Naive thymus-derived CD4-positive, alpha-beta T cell (primary cell): ENCODE measurements at regions not wholly inside any gene's neighbourhood (a gene's known extent, or its start where the extent isn't known, plus 50 kb on each side); places are given as distances from the start of the nearest gene placed in this dataset.
A peak's percentile ranks its signal among the peaks of the same experiment; 100 is the strongest.

ENCODE experiments used
- ATAC-seq: fragments of 150-1000 bp; cut with Tn5 transposase; 2 replicates; pipeline ENCODE4 v1.10.0; 2021; ENCODE audit warnings: mild to moderate bottlenecking, moderate library complexity
- CTCF ChIA-PET: fragments of 350-600 bp; sonication (Branson Sonifier 250); formaldehyde crosslinking; loops from one replicate; lab custom pipeline; 2021; ENCODE audit warnings: antibody characterized with exemption; lab: Charles Lee
- POLR2A ChIA-PET: fragments of 350-600 bp; sonication (Branson Sonifier 250); formaldehyde crosslinking; loops from one replicate; lab custom pipeline; 2021; ENCODE audit warnings: antibody characterized with exemption, inconsistent platforms; lab: Charles Lee
- DNase-seq, 9 donors: peaks; one replicate each; pipeline versions ENCODE4 v3.0.0 to v3.0.0-alpha.2; 2020 to 2022; ENCODE audit warnings: mixed read lengths in 1 of 9
- H3K27ac ChIP-seq: one replicate; pipeline ENCODE4 v1.7.0; 2013; ENCODE audit warnings: mild to moderate bottlenecking, low read depth, low read length, moderate library complexity
- H3K27me3 ChIP-seq, 2 donors: one replicate each; pipeline ENCODE4 v1.7.0; 2013; ENCODE audit warnings: low read length in 2 of 2, mild to moderate bottlenecking in 2 of 2, moderate library complexity in 2 of 2; ENCODE audit not compliant: control insufficient read depth in 2 of 2, insufficient read depth in 2 of 2
- H3K36me3 ChIP-seq, 3 experiments: 1 replicate in 2 of 3; 2 replicates in 1 of 3; pipeline ENCODE4 v1.7.0; 2013; ENCODE audit warnings: low read length in 3 of 3, mild to moderate bottlenecking in 3 of 3, moderate library complexity in 1 of 3; ENCODE audit not compliant: insufficient read depth in 3 of 3, control insufficient read depth in 2 of 3
- H3K4me1 ChIP-seq, 2 donors: one replicate each; pipeline ENCODE4 v1.7.0; 2013; ENCODE audit warnings: low read length in 2 of 2, mild to moderate bottlenecking in 2 of 2, moderate library complexity in 1 of 2; ENCODE audit not compliant: control insufficient read depth in 2 of 2, insufficient read depth in 2 of 2
- H3K4me3 ChIP-seq: 2 replicates; pipeline ENCODE4 v1.7.0; 2013; ENCODE audit warnings: mild to moderate bottlenecking, low read length
- H3K9me3 ChIP-seq, 3 experiments: 1 replicate in 2 of 3; 2 replicates in 1 of 3; pipeline ENCODE4 v1.7.0; 2013; ENCODE audit warnings: low read length in 3 of 3; ENCODE audit not compliant: control insufficient read depth in 2 of 3
- H3K27ac Mint-ChIP-seq, 9 donors: one replicate each; pipeline ENCODE4 v1.8.0; 2020 to 2022; ENCODE audit warnings: mixed read lengths in 9 of 9, mild to moderate bottlenecking in 8 of 9, moderate library complexity in 5 of 9, inconsistent platforms in 2 of 9
- H3K27me3 Mint-ChIP-seq, 5 donors: one replicate each; pipeline ENCODE4 v1.8.0; 2021 to 2022; ENCODE audit warnings: mixed read lengths in 5 of 5, mild to moderate bottlenecking in 1 of 5
- H3K36me3 Mint-ChIP-seq, 5 donors: one replicate each; pipeline ENCODE4 v1.8.0; 2020 to 2022; ENCODE audit warnings: mixed read lengths in 5 of 5, mild to moderate bottlenecking in 3 of 5, inconsistent platforms in 1 of 5
- H3K4me1 Mint-ChIP-seq, 7 donors: one replicate each; pipeline ENCODE4 v1.8.0; 2020 to 2022; ENCODE audit warnings: mixed read lengths in 7 of 7, mild to moderate bottlenecking in 3 of 7, inconsistent platforms in 1 of 7
- H3K4me3 Mint-ChIP-seq, 10 donors: one replicate each; pipeline ENCODE4 v1.8.0; 2020 to 2022; ENCODE audit warnings: mild to moderate bottlenecking in 10 of 10, mixed read lengths in 10 of 10, moderate library complexity in 6 of 10, inconsistent platforms in 2 of 10
- H3K9me3 Mint-ChIP-seq, 11 donors: one replicate each; pipeline ENCODE4 v1.8.0; 2020 to 2022; ENCODE audit warnings: mixed read lengths in 11 of 11, mild to moderate bottlenecking in 4 of 11, inconsistent platforms in 1 of 11, moderate library complexity in 1 of 11
- intact Hi-C, 2 donors: fragments of 100-400 bp; cut with micrococcal nuclease; formaldehyde crosslinking; loops; one replicate each; pipeline ENCODE4 v1.15.1; 2023

DNA sequence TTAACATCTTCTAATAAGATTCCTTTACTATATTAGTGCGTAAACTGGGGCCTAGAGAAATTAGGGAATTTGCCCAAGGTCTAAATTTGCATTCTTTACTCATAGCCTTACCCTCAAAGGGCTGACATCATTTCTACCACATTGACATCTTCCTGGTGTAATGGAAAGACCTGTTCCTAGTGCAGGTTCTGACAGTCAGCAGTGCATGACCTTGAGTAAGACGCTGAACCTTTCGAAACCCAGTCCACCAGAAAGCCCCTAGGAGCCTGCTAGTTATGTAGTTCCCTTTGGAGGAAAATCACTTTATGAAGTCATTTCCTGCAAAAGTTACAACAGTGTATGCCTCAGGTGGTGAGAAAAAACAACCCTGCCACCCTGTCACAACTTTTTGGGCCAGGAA is 388.3 kb downstream of the TNS1 start:
- Mint-ChIP-seq H3K9me3 (no peaks in the 10 kb centered on the region), H3K36me3 (no peaks in the 10 kb centered on the region), H3K27ac (peak overlapping the region in 1 of 9 donors; percentile 67), H3K4me3 (no peak overlapping the region), H3K4me1 (peaks cover 9 to 48% (median 36%) of the 10 kb centered on the region in 7 donors), H3K27me3 (no peaks in the 10 kb centered on the region)
- CTCF ChIA-PET = no interaction called here
- Histone ChIP-seq H3K36me3 (no peaks in the 10 kb centered on the region), H3K9me3 (no peaks in the 10 kb centered on the region), H3K27ac (no peak overlapping the region), H3K4me1 (peaks cover 8 to 29% of the 10 kb centered on the region in 2 donors), H3K4me3 (no peak overlapping the region), H3K27me3 (no peaks in the 10 kb centered on the region)
- ATAC-seq = no peak
- POLR2A ChIA-PET = no interaction called here
- no peak for DNase-seq
- intact Hi-C loops = loop anchor here in 1 of 2 donors (5.0 kb wide), 2 partner anchors 922 to 1928 kb away; partner anchors contain the start of genes CHPF and TMEM198

DNA sequence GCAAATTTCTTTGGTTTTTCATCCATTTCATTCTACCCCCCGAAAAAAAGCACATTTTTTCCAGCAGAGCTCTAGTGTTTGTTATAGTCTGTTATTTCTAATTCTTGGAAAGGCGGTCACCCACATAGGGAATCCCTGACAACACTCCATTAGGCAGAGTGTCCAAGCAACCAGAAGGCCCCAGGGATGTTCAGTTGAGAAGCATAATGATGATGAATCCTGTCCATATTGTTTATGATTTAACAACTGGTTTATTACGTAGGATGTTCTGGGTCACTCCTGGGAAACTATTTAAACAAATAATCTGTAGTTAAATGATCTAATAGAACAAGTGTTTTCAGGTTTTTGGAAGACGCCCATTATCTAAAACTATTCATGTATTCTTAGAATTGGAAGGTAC is 388.7 kb downstream of the TNS1 start:
- ATAC-seq = no peak
- intact Hi-C loops = loop anchor here in 1 of 2 donors (5.0 kb wide), 2 partner anchors 922 to 1928 kb away; partner anchors contain the start of genes CHPF and TMEM198
- Histone ChIP-seq H3K27me3 (no peaks in the 10 kb centered on the region), H3K4me1 (peaks cover 8 to 29% of the 10 kb centered on the region in 2 donors), H3K4me3 (no peak overlapping the region), H3K9me3 (no peaks in the 10 kb centered on the region), H3K27ac (no peak overlapping the region), H3K36me3 (no peaks in the 10 kb centered on the region)
- H3K4me1 Mint-ChIP-seq = peaks cover 11 to 52% (median 40%) of the 10 kb centered on the region in 7 donors
- H3K27ac Mint-ChIP-seq = no peak overlapping the region
- POLR2A ChIA-PET = no interaction called here
- DNase-seq = no peak
- peaks cover 0 to under 1% (median 0%) of the 10 kb centered on the region in 5 donors for H3K36me3 Mint-ChIP-seq
- no peaks in the 10 kb centered on the region for H3K9me3 Mint-ChIP-seq
- H3K4me3 Mint-ChIP-seq = no peak overlapping the region
- CTCF ChIA-PET = no interaction called here
- H3K27me3 Mint-ChIP-seq = no peaks in the 10 kb centered on the region

DNA sequence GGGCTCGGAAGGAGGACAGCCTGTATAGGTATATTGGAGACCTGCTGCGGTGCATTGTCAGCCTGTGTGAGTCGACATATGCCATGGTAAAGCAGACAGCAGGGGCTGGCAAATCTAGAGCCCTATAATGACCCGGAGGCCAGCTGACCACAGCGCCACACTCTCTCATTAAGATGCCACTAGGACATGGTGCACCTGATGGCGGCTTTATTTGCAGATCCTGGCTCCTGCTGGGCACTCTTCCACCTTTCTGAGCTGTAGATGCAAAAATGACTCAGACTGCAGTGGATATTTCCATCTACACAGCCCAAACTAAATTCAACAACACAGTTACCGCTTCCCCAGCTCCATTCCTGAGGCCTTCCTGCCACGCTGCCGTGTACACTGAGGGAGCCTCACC is 389.9 kb downstream of the TNS1 start:
- Histone ChIP-seq H3K27me3 (no peaks in the 10 kb centered on the region), H3K4me3 (no peak overlapping the region), H3K36me3 (no peaks in the 10 kb centered on the region), H3K27ac (no peak overlapping the region), H3K9me3 (no peaks in the 10 kb centered on the region), H3K4me1 (peaks cover 8 to 29% of the 10 kb centered on the region in 2 donors)
- intact Hi-C loops = loop anchor here in 1 of 2 donors (5.0 kb wide), 2 partner anchors 921 to 1929 kb away; partner anchors contain the start of genes CHPF and TMEM198
- Mint-ChIP-seq H3K4me3 (no peak overlapping the region), H3K27ac (peak overlapping the region in 5 of 9 donors; percentile 78 to 94 (median 93)), H3K9me3 (no peaks in the 10 kb centered on the region), H3K36me3 (peaks cover 0 to 2% (median 0%) of the 10 kb centered on the region in 5 donors), H3K4me1 (peaks cover 13 to 63% (median 51%) of the 10 kb centered on the region in 7 donors), H3K27me3 (no peaks in the 10 kb centered on the region)
- ATAC-seq = no peak
- POLR2A ChIA-PET = interaction anchor here (0.7 kb wide), 1 partner anchor 150 kb away, joined by 3 read pairs; no protein-coding TSS in a partner anchor
- CTCF ChIA-PET = no interaction called here
- no peak for DNase-seq

DNA sequence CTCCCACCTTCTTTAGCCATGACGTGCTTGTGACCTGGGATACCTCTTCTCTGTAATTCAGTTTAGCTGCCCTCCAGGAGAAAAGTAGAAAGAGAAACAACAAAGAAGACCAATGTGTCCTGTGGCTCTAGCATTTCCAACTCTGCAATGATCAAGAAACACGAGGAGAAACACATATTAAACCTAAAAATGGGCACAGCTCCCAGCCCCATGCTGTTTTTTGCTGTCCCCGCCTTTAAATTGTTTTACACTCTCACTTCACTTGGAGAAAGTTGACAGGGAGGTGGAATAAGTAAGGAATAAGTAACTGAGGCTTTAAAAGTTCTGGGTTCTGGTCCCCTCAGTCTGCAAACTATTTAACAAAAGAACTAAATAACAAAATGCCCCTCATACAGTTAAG is 390.6 kb downstream of the TNS1 start:
- H3K4me3 Mint-ChIP-seq = peak overlapping the region in 4 of 10 donors; percentile 24 to 66 (median 35)
- intact Hi-C loops = loop anchor here in 1 of 2 donors (5.0 kb wide), 2 partner anchors 920 to 1930 kb away; partner anchors contain the start of genes CHPF and TMEM198

DNA sequence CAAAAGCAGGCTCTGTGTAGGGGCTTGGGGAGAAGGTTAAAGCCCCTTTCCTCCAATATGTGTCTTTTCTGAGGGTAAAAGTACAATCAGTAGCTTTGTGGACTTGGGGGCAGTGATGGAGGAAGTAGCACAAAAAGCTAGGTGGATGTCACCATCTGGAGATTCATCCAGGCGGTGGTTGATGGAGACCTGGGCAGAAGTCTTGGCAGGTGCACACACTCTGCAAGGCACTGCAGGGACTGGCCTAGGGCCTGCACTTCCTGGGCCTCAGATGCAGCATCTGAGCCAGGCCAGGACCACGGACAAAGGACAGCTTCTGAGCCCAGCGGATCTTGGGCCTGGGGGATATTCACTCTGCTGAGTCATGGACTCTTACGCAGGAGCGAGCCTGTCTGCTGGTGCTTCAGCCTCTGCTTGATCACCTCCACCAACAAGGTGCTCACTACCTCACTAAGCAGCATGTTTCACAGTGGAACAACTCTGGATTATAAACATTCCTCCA is 391.1 kb downstream of the TNS1 start:
- H3K4me3 Mint-ChIP-seq = peak overlapping the region in 4 of 10 donors; percentile 21 to 66 (median 30)
- peaks cover 13 to 67% (median 55%) of the 10 kb centered on the region in 7 donors for H3K4me1 Mint-ChIP-seq
- CTCF ChIA-PET = interaction anchor here (0.6 kb wide), 1 partner anchor 322 kb away, joined by 3 read pairs; no protein-coding TSS in a partner anchor
- no peaks in the 10 kb centered on the region for H3K27me3 ChIP-seq
- H3K9me3 ChIP-seq = no peaks in the 10 kb centered on the region
- peaks cover 0 to 2% (median 0%) of the 10 kb centered on the region in 5 donors for H3K36me3 Mint-ChIP-seq
- ATAC-seq = no peak
- no peaks in the 10 kb centered on the region for H3K9me3 Mint-ChIP-seq
- no peak overlapping the region for H3K4me3 ChIP-seq
- peak overlapping the region in 8 of 9 donors; percentile 88 to 98 (median 92) for H3K27ac Mint-ChIP-seq
- H3K27ac ChIP-seq = peak overlapping the region; percentile 68
- no peaks in the 10 kb centered on the region for H3K36me3 ChIP-seq
- POLR2A ChIA-PET = interaction anchor here (1.3 kb wide), 1 partner anchor 10 kb away, joined by 4 read pairs; no protein-coding TSS in a partner anchor
- H3K27me3 Mint-ChIP-seq = no peaks in the 10 kb centered on the region
- peaks cover 8 to 32% of the 10 kb centered on the region in 2 donors for H3K4me1 ChIP-seq
- DNase-seq = no peak
- intact Hi-C loops = loop anchor here in 1 of 2 donors (5.0 kb wide), 2 partner anchors 919 to 1931 kb away; partner anchors contain the start of genes CHPF and TMEM198

More for the DNA sequence above, 390.6 kb downstream of the TNS1 start:
- H3K9me3 ChIP-seq = no peaks in the 10 kb centered on the region
- Mint-ChIP-seq H3K36me3 (peaks cover 0 to 2% (median 0%) of the 10 kb centered on the region in 5 donors), H3K4me1 (peaks cover 13 to 63% (median 51%) of the 10 kb centered on the region in 7 donors), H3K27ac (peak overlapping the region; percentile 39 to 98 (median 92)), H3K9me3 (no peaks in the 10 kb centered on the region), H3K27me3 (no peaks in the 10 kb centered on the region)
- ChIA-PET POLR2A (no interaction called here), CTCF (no interaction called here)
- H3K4me3 ChIP-seq = no peak overlapping the region
- DNase-seq (no peak), ATAC-seq (no peak)
- H3K4me1 ChIP-seq = peaks cover 8 to 29% of the 10 kb centered on the region in 2 donors
- H3K36me3 ChIP-seq = no peaks in the 10 kb centered on the region
- peak overlapping the region; percentile 68 for H3K27ac ChIP-seq
- H3K27me3 ChIP-seq = no peaks in the 10 kb centered on the region

DNA sequence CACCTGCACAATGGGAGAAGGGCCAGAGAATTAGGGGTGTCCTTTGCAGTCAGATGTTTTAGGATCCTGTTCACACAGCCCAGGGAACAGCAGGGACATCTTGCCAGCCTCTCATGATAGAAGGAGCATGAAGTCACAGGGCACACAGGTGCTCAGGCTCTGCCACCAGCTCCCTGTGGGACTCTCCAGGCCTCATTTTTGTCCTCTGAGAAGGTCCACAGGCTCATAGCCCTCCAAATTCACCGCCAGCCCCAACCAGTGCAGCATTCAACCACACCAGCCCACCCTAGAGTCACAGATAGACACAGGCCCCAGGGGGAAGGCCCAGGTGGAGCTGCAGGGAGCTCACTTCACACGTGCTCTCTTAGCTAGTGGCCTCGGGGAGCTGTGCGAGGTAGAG is 391.7 kb downstream of the TNS1 start:
- no peaks in the 10 kb centered on the region for H3K9me3 Mint-ChIP-seq
- H3K9me3 ChIP-seq = no peaks in the 10 kb centered on the region
- H3K4me1 Mint-ChIP-seq = peaks cover 13 to 74% (median 61%) of the 10 kb centered on the region in 7 donors
- H3K4me3 Mint-ChIP-seq = peak overlapping the region; percentile 33 to 78 (median 66)
- H3K4me3 ChIP-seq = peak overlapping the region; percentile 33
- H3K4me1 ChIP-seq = peaks cover 8 to 35% of the 10 kb centered on the region in 2 donors
- H3K36me3 Mint-ChIP-seq = peaks cover 0 to 2% (median 0%) of the 10 kb centered on the region in 5 donors
- DNase-seq (no peak), ATAC-seq (no peak)
- H3K27ac ChIP-seq = peak overlapping the region; percentile 68
- CTCF ChIA-PET = interaction anchor here (0.6 to 1.1 kb wide), 2 partner anchors 39 to 322 kb away, joined by 3 read pairs; no protein-coding TSS in a partner anchor
- H3K27ac Mint-ChIP-seq = peak overlapping the region; percentile 76 to 98 (median 92)
- H3K27me3 ChIP-seq = no peaks in the 10 kb centered on the region
- no peaks in the 10 kb centered on the region for H3K27me3 Mint-ChIP-seq
- intact Hi-C loops = loop anchor here in 1 of 2 donors (5.0 kb wide), 2 partner anchors 919 to 1931 kb away; partner anchors contain the start of genes CHPF and TMEM198
- no peaks in the 10 kb centered on the region for H3K36me3 ChIP-seq
- POLR2A ChIA-PET = interaction anchor here (1.3 kb wide), 1 partner anchor 11 kb away, joined by 4 read pairs; no protein-coding TSS in a partner anchor
